ENCODE measurements at regions not wholly inside any gene's neighbourhood (a gene's known extent, or its start where the extent isn't known, plus 50 kb on each side); places are given as distances from the start of the nearest gene placed in this dataset.

- TF ChIP-seq POLR2A (IDR thresholded peaks at IDR 0.05) (no peak), CTCF (IDR thresholded peaks at IDR 0.05) (no peak)
Observed at GRCh38 chr2:146870691-146871090, 974.1 kb upstream of the ACVR2A start.

Data from Peyer's patch (tissue), 4 donors.